Keratinocyte (primary cell): ENCODE measurements at regions not wholly inside any gene's neighbourhood (a gene's known extent, or its start where the extent isn't known, plus 50 kb on each side); places are given as distances from the start of the nearest gene placed in this dataset.

Experiments
- DNase-seq: peaks from one replicate; pipeline ENCODE4 v3.0.0-alpha.2; 2011; ENCODE audit warnings: low read depth, missing footprints, low spot score
- FAIRE-seq: peaks from 2 replicates; lab custom pipeline; 2011; peaks lifted over from hg19 to GRCh38; lab: Jason Lieb, UNC
- H2AFZ ChIP-seq: 2 replicates; pipeline ENCODE4 v1.6.0; 2012; ENCODE audit warnings: low read length, control low read depth, inconsistent platforms; ENCODE audit not compliant: control insufficient read depth
- H3K27ac ChIP-seq: 2 replicates; pipeline ENCODE4 v1.5.1; 2011; ENCODE audit warnings: low read length; ENCODE audit not compliant: control insufficient read depth, insufficient read depth
- H3K27me3 ChIP-seq: 3 replicates; pipeline ENCODE4 v1.6.0; 2011; ENCODE audit warnings: low read length; ENCODE audit not compliant: control insufficient read depth, insufficient read depth; ENCODE audit errors: extremely low read depth
- H3K36me3 ChIP-seq, 2 experiments: 2 replicates in 1 of 2; 3 replicates in 1 of 2; pipeline ENCODE4 v1.5.1; 2011; ENCODE audit warnings: low read length in 2 of 2, mild to moderate bottlenecking in 1 of 2; ENCODE audit not compliant: control insufficient read depth in 2 of 2, insufficient read depth in 2 of 2; ENCODE audit errors: extremely low read depth in 1 of 2
- H3K4me1 ChIP-seq: 3 replicates; pipeline ENCODE4 v1.5.1; 2011; ENCODE audit warnings: low read length; ENCODE audit not compliant: control insufficient read depth, insufficient read depth; ENCODE audit errors: extremely low read depth
- H3K4me2 ChIP-seq: 3 replicates; pipeline ENCODE4 v1.6.0; 2011; ENCODE audit warnings: low read depth, low read length; ENCODE audit not compliant: control insufficient read depth, insufficient read depth; ENCODE audit errors: extremely low read depth
- H3K4me3 ChIP-seq, 3 experiments: fragments of 200-600 bp in 1 of 3; sonication (generic) in 1 of 3; 2 replicates in 2 of 3; 3 replicates in 1 of 3; pipeline ENCODE4 v1.5.1; 2011 to 2016; ENCODE audit warnings: low read length in 3 of 3, mild to moderate bottlenecking in 3 of 3, control low read depth in 2 of 3, inconsistent platforms in 1 of 3, low read depth in 1 of 3, mixed read lengths in 1 of 3, mixed run types in 1 of 3, moderate library complexity in 1 of 3; ENCODE audit not compliant: control insufficient read depth in 2 of 3, insufficient read depth in 2 of 3; ENCODE audit errors: extremely low read depth in 1 of 3
- H3K79me2 ChIP-seq: 2 replicates; pipeline ENCODE4 v1.6.0; 2012; ENCODE audit warnings: low read length; ENCODE audit not compliant: control insufficient read depth, insufficient read depth
- H3K9ac ChIP-seq: 3 replicates; pipeline ENCODE4 v1.6.0; 2011; ENCODE audit warnings: low read length; ENCODE audit not compliant: control insufficient read depth, insufficient read depth; ENCODE audit errors: extremely low read depth
- H3K9me1 ChIP-seq: 3 replicates; pipeline ENCODE4 v1.6.0; 2011; ENCODE audit warnings: low read length; ENCODE audit not compliant: control insufficient read depth, insufficient read depth; ENCODE audit errors: extremely low read depth
- H3K9me3 ChIP-seq: 2 replicates; pipeline ENCODE4 v1.5.1; 2012; ENCODE audit warnings: low read depth, low read length; ENCODE audit not compliant: control insufficient read depth
- H4K20me1 ChIP-seq: 3 replicates; pipeline ENCODE4 v1.6.0; 2011; ENCODE audit warnings: low read length; ENCODE audit not compliant: control insufficient read depth, insufficient read depth; ENCODE audit errors: extremely low read depth
- EZH2 ChIP-seq: IDR thresholded peaks from one replicate; pipeline ENCODE4 v1.6.1; 2012; ENCODE audit warnings: inconsistent platforms, mild to moderate bottlenecking, low read length, moderate library complexity
- dilution Hi-C: fragments of 300-500 bp; cut with MboI; formaldehyde crosslinking; loops from one replicate; pipeline ENCODE4 v1.7.0; 2020; ENCODE audit warnings: low sequenced_read_pairs; ENCODE audit not compliant: extremely low pct_ligation_motif_present
- TF ChIP-seq, protein P1 (sequence below), 3 experiments: IDR thresholded peaks in 1 of 3; conservative IDR thresholded peaks in 1 of 3; optimal IDR thresholded peaks in 1 of 3; 2 replicates in 2 of 3; 3 replicates in 1 of 3; pipeline versions ENCODE3 to v1.5.1; 2011; ENCODE audit warnings: low read length in 3 of 3, mild to moderate bottlenecking in 3 of 3, moderate library complexity in 2 of 3, control low read depth in 1 of 3, inconsistent platforms in 1 of 3; ENCODE audit not compliant: insufficient read depth in 2 of 3; ENCODE audit errors: extremely low read depth in 1 of 3

GRCh38 chr7:12965767-12966166 is 278.3 kb downstream of the ARL4A start:
- H3K27ac ChIP-seq, result peak overlapping the region; percentile 58
- no peak for TF ChIP-seq EZH2
- TF ChIP-seq, protein P1, sequence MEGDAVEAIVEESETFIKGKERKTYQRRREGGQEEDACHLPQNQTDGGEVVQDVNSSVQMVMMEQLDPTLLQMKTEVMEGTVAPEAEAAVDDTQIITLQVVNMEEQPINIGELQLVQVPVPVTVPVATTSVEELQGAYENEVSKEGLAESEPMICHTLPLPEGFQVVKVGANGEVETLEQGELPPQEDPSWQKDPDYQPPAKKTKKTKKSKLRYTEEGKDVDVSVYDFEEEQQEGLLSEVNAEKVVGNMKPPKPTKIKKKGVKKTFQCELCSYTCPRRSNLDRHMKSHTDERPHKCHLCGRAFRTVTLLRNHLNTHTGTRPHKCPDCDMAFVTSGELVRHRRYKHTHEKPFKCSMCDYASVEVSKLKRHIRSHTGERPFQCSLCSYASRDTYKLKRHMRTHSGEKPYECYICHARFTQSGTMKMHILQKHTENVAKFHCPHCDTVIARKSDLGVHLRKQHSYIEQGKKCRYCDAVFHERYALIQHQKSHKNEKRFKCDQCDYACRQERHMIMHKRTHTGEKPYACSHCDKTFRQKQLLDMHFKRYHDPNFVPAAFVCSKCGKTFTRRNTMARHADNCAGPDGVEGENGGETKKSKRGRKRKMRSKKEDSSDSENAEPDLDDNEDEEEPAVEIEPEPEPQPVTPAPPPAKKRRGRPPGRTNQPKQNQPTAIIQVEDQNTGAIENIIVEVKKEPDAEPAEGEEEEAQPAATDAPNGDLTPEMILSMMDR (optimal IDR thresholded peaks at IDR 0.05 in 1 of 3, IDR thresholded peaks at IDR 0.05 in 1 of 3, conservative IDR thresholded peaks at IDR 0.05 in 1 of 3; ENCODE audit: extremely low read depth in 1 of 3, insufficient read depth in 2 of 3, low read length in 3 of 3), result no peak
- H3K4me3 ChIP-seq, result peak overlapping the region in 1 of 3 experiments; percentile 22
- H3K9me1 ChIP-seq, result no peaks in the 10 kb centered on the region
- no peaks in the 10 kb centered on the region for H3K36me3 ChIP-seq
- no peak overlapping the region for H2AFZ ChIP-seq
- no peaks in the 10 kb centered on the region for H3K9me3 ChIP-seq
- peak; percentile 78 for FAIRE-seq
- DNase-seq, result peak; percentile 60
- H3K4me2 ChIP-seq, result peak overlapping the region; percentile 71
- dilution Hi-C loops, result no loop called here
- H3K4me1 ChIP-seq, result peaks cover 25% of the 10 kb centered on the region
- H3K9ac ChIP-seq, result no peak overlapping the region
- no peaks in the 10 kb centered on the region for H4K20me1 ChIP-seq
- no peaks in the 10 kb centered on the region for H3K27me3 ChIP-seq
- H3K79me2 ChIP-seq, result no peaks in the 10 kb centered on the region

GRCh38 chr7:12967322-12967721 is 279.9 kb downstream of the ARL4A start:
- DNase-seq (no peak), FAIRE-seq (no peak)
- no peak overlapping the region for H3K4me2 ChIP-seq
- H3K79me2 ChIP-seq, result no peaks in the 10 kb centered on the region
- no peak for TF ChIP-seq EZH2
- TF ChIP-seq, protein P1 (optimal IDR thresholded peaks at IDR 0.05 in 1 of 3, IDR thresholded peaks at IDR 0.05 in 1 of 3, conservative IDR thresholded peaks at IDR 0.05 in 1 of 3; ENCODE audit: extremely low read depth in 1 of 3, insufficient read depth in 2 of 3, low read length in 3 of 3), result no peak
- no peaks in the 10 kb centered on the region for H3K36me3 ChIP-seq
- H3K27ac ChIP-seq, result no peak overlapping the region
- no peak overlapping the region for H2AFZ ChIP-seq
- peaks cover 25% of the 10 kb centered on the region for H3K4me1 ChIP-seq
- H3K27me3 ChIP-seq, result no peaks in the 10 kb centered on the region
- no peaks in the 10 kb centered on the region for H3K9me3 ChIP-seq
- no peaks in the 10 kb centered on the region for H4K20me1 ChIP-seq
- H3K9ac ChIP-seq, result no peak overlapping the region
- no peak overlapping the region for H3K4me3 ChIP-seq
- no peaks in the 10 kb centered on the region for H3K9me1 ChIP-seq
- dilution Hi-C loops, result no loop called here
